22Rv1 (cell line): ENCODE measurements at regions not wholly inside any gene's neighbourhood (a gene's known extent, or its start where the extent isn't known, plus 50 kb on each side); places are given as distances from the start of the nearest gene placed in this dataset.

Experiments
- H3K27ac ChIP-seq: fragments of 450-650 bp; 2 replicates; pipeline ENCODE4 v1.5.1; 2017
- ZFX ChIP-seq: fragments of 450-650 bp; IDR thresholded peaks from 2 replicates; pipeline ENCODE4 v1.6.1; 2017; ENCODE audit warnings: antibody characterized with exemption, borderline replicate concordance
- TF ChIP-seq, protein P1 (sequence below): fragments of 450-650 bp; IDR thresholded peaks from 2 replicates; pipeline ENCODE4 v1.5.1; 2017; ENCODE audit warnings: mild to moderate bottlenecking

DNA sequence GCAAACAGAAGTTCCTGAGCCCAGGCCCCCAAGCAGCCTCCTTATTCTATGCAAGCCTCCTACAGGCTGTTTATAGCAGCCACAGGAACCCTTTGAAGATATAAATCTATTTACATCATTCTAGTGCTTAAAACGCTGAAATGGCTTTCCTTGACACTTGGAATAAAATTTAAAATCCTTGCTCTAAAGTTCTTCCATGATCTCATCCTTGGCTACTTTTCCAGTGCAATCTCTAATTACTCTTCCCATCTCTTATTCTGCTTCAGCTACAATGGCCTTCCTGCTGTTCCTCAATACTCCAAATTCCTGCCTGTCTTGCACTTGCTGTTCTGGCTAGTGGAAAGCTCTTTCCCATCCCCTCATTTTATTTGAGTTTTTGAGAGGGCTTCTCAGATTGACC lies 634.2 kb upstream of the NR3C2 start:
- TF ChIP-seq ZFX: no peak
- TF ChIP-seq, protein P1, sequence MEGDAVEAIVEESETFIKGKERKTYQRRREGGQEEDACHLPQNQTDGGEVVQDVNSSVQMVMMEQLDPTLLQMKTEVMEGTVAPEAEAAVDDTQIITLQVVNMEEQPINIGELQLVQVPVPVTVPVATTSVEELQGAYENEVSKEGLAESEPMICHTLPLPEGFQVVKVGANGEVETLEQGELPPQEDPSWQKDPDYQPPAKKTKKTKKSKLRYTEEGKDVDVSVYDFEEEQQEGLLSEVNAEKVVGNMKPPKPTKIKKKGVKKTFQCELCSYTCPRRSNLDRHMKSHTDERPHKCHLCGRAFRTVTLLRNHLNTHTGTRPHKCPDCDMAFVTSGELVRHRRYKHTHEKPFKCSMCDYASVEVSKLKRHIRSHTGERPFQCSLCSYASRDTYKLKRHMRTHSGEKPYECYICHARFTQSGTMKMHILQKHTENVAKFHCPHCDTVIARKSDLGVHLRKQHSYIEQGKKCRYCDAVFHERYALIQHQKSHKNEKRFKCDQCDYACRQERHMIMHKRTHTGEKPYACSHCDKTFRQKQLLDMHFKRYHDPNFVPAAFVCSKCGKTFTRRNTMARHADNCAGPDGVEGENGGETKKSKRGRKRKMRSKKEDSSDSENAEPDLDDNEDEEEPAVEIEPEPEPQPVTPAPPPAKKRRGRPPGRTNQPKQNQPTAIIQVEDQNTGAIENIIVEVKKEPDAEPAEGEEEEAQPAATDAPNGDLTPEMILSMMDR: no peak
- H3K27ac ChIP-seq: no peak overlapping the region

DNA sequence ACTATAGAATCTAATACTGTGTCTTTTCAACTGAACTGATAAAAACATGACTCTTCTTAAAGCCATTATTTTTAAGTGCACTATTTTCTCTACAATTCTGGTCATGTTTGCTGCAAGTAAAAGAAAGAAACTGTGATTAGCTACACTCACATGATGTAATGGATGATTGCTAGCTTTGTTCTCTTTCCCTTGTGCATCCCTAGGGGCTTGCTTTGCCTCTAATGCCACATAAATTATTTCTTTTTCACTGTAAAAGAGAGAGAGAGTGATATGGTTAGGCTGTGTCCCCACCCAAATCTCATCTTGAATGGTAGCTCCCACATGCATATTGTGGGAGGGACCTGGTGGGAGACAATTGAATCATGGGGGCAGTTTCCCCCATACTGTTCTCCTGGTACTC lies 630.2 kb upstream of the NR3C2 start:
- H3K27ac ChIP-seq: no peak overlapping the region
- TF ChIP-seq ZFX: no peak
- TF ChIP-seq, protein P1: no peak

DNA sequence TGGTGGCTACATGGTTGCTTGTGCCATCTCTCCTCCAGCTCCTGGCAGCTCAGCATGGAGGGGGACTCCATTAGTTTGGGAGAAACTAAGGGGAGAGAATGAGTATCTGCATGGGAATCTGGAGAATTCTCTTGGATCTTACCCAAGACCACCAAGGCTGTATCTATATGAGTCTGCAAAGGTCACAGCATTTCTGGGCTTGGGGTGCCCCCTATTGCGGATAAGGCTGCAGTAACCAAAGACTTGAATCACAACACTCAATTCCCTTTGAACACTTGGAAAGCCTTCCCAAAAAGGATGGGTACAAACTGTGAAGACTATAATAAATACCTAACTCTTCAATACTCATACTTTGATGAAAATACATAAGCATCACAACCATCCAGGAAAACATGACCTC lies 623.5 kb upstream of the NR3C2 start:
- H3K27ac ChIP-seq: no peak overlapping the region
- TF ChIP-seq, protein P1: no peak
- no peak for TF ChIP-seq ZFX

DNA sequence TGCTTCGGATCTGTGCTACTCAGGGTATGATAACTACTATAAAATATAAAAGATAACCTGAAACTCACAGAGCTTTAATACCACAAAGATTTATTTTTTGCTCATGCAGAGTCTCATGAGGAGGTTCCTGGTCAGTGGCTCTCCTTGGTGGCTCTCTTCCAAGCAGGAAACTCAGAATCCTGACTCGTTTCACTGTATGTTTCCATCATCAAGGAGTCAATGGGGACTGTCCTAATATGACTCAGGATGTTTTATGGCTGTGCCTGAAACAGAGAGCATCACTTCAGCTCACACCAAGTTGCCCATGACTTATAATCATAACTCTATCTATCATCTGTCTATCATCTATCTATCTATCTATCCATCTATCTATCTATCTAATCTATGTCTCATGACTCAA lies 620.8 kb upstream of the NR3C2 start:
- no peak overlapping the region for H3K27ac ChIP-seq
- TF ChIP-seq, protein P1: no peak
- TF ChIP-seq ZFX: no peak

DNA sequence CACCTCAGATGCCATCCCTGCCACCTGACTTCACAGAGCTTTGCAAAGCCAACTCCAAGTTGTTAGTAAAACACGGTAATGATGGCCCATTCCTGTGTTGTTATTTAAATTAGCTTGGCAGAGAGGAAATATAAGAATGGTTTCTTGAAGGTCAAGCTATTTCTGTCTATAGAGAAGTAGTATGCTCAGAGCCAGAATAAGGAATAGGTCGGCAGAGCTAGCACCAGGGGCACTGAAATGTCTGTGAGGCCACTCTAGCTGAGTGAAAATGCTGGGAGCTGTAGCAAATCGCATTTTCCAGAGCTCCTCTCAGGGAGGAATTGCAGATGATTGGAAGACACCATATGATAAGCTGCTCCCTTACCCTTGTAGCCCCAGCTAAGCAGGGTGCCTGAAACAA lies 615.4 kb upstream of the NR3C2 start:
- TF ChIP-seq, protein P1: no peak
- no peak for TF ChIP-seq ZFX
- H3K27ac ChIP-seq: no peak overlapping the region

DNA sequence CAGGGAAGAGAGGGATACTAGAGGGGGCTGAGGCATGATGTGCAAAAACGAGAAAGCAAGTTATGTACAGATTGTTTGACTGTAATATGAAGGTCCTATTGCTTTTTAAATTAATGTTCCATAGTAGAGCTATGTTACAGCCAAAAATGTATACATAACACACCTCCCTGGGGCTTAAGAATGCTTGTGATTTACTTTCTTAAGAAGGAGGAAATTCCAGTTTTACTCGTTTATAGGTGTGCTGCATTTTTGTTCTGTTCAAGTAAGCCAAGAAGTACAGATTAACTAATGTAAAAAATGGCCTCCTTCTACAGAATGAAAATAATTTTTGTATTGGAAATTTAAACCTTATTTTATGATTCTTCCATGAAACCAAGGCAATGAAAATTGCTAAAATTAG lies 614.4 kb upstream of the NR3C2 start:
- H3K27ac ChIP-seq: no peak overlapping the region
- TF ChIP-seq, protein P1: no peak
- TF ChIP-seq ZFX: no peak

DNA sequence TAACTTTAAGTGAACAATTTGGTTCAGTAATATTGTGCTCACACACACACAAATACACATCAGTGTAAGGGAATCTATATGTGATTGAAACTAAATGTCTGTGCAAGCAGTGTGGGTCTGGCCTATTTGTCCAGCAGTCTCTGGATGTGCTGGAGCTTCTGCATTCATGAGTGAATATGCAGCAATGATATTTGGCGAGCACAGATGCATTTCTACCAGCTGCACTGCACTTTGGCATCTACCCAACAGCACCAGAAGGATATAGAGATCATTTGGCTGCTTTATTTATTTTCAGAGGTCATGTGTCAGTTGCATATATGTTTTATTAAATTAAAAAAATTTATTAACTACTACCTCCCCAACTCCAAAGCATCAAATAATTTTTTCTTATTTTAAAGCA lies 613.4 kb upstream of the NR3C2 start:
- H3K27ac ChIP-seq: no peak overlapping the region
- TF ChIP-seq, protein P1: no peak
- no peak for TF ChIP-seq ZFX
